GM12891 (cell line): ENCODE measurements at regions not wholly inside any gene's neighbourhood (a gene's known extent, or its start where the extent isn't known, plus 50 kb on each side); places are given as distances from the start of the nearest gene placed in this dataset.
A peak's percentile ranks its signal among the peaks of the same experiment; 100 is the strongest.

ENCODE experiments used
- POLR2AphosphoS5 ChIP-seq: IDR thresholded peaks from 2 replicates; pipeline ENCODE4 v1.6.1; 2011; ENCODE audit warnings: low read depth, low read length, control low read depth
- TAF1 ChIP-seq: IDR thresholded peaks from 2 replicates; pipeline ENCODE4 v1.6.1; 2011; ENCODE audit warnings: low read depth, low read length, control low read depth

- TF ChIP-seq TAF1 (peak; percentile 90), POLR2AphosphoS5 (peak; percentile 93)
These were observed 73.9 kb downstream of the OR2B2 start for GRCh38 chr6:27838058-27838944.
